ENCODE measurements at regions not wholly inside any gene's neighbourhood (a gene's known extent, or its start where the extent isn't known, plus 50 kb on each side); places are given as distances from the start of the nearest gene placed in this dataset.
A peak's percentile ranks its signal among the peaks of the same experiment; 100 is the strongest.

- POLR2A ChIA-PET = no interaction called here
- no peaks in the 10 kb centered on the region for H3K79me2 ChIP-seq (ENCODE audit: insufficient read depth, low read length)
Observed at GRCh38 chr18:21958707-21959450, 210.5 kb upstream of the GATA6 start.

DNA sequence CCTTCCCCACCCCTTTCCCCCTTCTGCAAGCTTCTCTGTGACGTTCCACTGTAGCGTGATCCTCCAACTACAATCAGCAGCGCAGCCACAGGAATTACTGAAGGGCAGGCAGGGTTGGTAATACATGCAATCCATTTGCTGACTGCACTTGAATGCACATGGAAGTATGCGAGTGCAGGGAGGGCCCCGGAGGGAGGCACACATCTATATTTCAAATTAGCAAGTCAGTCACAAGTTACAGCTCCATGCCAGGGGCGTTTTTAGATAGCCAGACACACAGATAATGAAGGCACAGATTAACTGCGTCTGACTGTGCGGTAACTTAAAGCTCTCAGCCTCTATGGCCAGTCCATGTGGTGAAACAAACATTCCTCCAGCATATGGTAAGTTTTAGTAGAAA, 209.2 kb upstream of the GATA6 start:
- no peak overlapping the region for H3K4me3 ChIP-seq (replicated peaks in 1 of 3; ENCODE audit: insufficient read depth in 1 of 3, low read depth in 2 of 3, low read length in 3 of 3)
- in situ Hi-C loops (cut with HindIII; ENCODE audit: extremely low pct_ligation_motif_present, low pct_unique_long_range_greater_than_20kb) = no loop called here
- DNase-seq (ENCODE audit: low spot score) (no peak), ATAC-seq (no peak), FAIRE-seq (no peak)
- ChIA-PET CTCF (ENCODE audit: low intra/inter-chr PET ratio, low total read pairs) (no interaction called here), POLR2A (no interaction called here)
- no peak overlapping the region for H3K9ac ChIP-seq (ENCODE audit: insufficient read depth, low read depth, low read length)
- intact Hi-C loops (cut with micrococcal nuclease; ENCODE audit: unreplicated experiment) = no loop called here
- WGBS (ENCODE audit: low lambda C conversion rate) = 68% methylated on average over 8 of the region's 8 CpGs
- H3K36me3 ChIP-seq (replicated peaks in 1 of 2; ENCODE audit: control insufficient read depth in 1 of 2, insufficient read depth in 2 of 2, low read length in 2 of 2) = no peaks in the 10 kb centered on the region
- H3K27me3 ChIP-seq (ENCODE audit: control insufficient read depth in 1 of 2, insufficient read depth in 2 of 2, low read length in 2 of 2) = no peaks in the 10 kb centered on the region; a peak in 1 of 5 replicates
- H3K4me1 ChIP-seq (ENCODE audit: insufficient read depth, low read length) = peaks cover 15% of the 10 kb centered on the region
- H3K79me2 ChIP-seq (ENCODE audit: insufficient read depth, low read length) = no peaks in the 10 kb centered on the region
- H3K9me3 ChIP-seq (ENCODE audit: low read length) = no peaks in the 10 kb centered on the region
- no peaks in the 10 kb centered on the region for H4K20me1 ChIP-seq (ENCODE audit: insufficient read depth, low read length)
- BruUV-seq (replicated peaks) = no TSS peak
- no peak overlapping the region for H3K4me2 ChIP-seq (ENCODE audit: low read depth, low read length)
- H2AFZ ChIP-seq (ENCODE audit: low read length) = no peak overlapping the region
- no peak overlapping the region for H3K27ac ChIP-seq (ENCODE audit: extremely low read length, insufficient read depth, low read length)
- no peak for TF ChIP-seq ZNF251 (CRISPR knock-in tag; IDR thresholded peaks at IDR 0.05)
- no peak for TF ChIP-seq ZMAT3 (CRISPR knock-in tag; conservative IDR thresholded peaks at IDR 0.05)
- TF ChIP-seq FOXK2 (IDR thresholded peaks at IDR 0.05) = no peak
- no peak for TF ChIP-seq YEATS4 (CRISPR knock-in tag; IDR thresholded peaks at IDR 0.05; ENCODE audit: borderline replicate concordance)
- TF ChIP-seq ZNF512B (CRISPR knock-in tag; IDR thresholded peaks at IDR 0.05; ENCODE audit: borderline replicate concordance) = no peak
- no peak for TF ChIP-seq ZFP36 (IDR thresholded peaks at IDR 0.05; ENCODE audit: borderline replicate concordance, low read depth, low read length, partially characterized antibody)
- no peak for TF ChIP-seq ZNF383 (CRISPR knock-in tag; IDR thresholded peaks at IDR 0.05; ENCODE audit: borderline replicate concordance)
- TF ChIP-seq, protein P1, sequence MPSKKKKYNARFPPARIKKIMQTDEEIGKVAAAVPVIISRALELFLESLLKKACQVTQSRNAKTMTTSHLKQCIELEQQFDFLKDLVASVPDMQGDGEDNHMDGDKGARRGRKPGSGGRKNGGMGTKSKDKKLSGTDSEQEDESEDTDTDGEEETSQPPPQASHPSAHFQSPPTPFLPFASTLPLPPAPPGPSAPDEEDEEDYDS (CRISPR knock-in tag; IDR thresholded peaks at IDR 0.05) = no peak
- TF ChIP-seq TRIM24 (CRISPR knock-in tag; IDR thresholded peaks at IDR 0.05) = no peak
- TF ChIP-seq MED1 (CRISPR knock-in tag; IDR thresholded peaks at IDR 0.05) = no peak
- TF ChIP-seq BHLHE40 (IDR thresholded peaks at IDR 0.05; ENCODE audit: low read length) = no peak
- TF ChIP-seq SMYD3 (CRISPR knock-in tag; IDR thresholded peaks at IDR 0.05) = no peak
- TF ChIP-seq ZNF354B (CRISPR knock-in tag; IDR thresholded peaks at IDR 0.05) = no peak
- TF ChIP-seq TMF1 (CRISPR knock-in tag; IDR thresholded peaks at IDR 0.05; ENCODE audit: low read depth) = no peak

More at GRCh38 chr18:21958707-21959450, 210.5 kb upstream of the GATA6 start:
- Histone ChIP-seq H3K36me3 (replicated peaks in 1 of 2; ENCODE audit: control insufficient read depth in 1 of 2, insufficient read depth in 2 of 2, low read length in 2 of 2) (no peaks in the 10 kb centered on the region), H3K4me3 (replicated peaks in 1 of 3; ENCODE audit: insufficient read depth in 1 of 3, low read depth in 2 of 3, low read length in 3 of 3) (no peak overlapping the region), H3K4me2 (ENCODE audit: low read depth, low read length) (no peak overlapping the region; the same call in 1 of the 2 replicates), H3K9me3 (ENCODE audit: low read length) (no peaks in the 10 kb centered on the region), H3K4me1 (ENCODE audit: insufficient read depth, low read length) (peaks cover 15% of the 10 kb centered on the region), H2AFZ (ENCODE audit: low read length) (no peak overlapping the region), H3K9ac (ENCODE audit: insufficient read depth, low read depth, low read length) (no peak overlapping the region), H3K27me3 (ENCODE audit: control insufficient read depth in 1 of 2, insufficient read depth in 2 of 2, low read length in 2 of 2) (no peaks in the 10 kb centered on the region; a peak in 1 of 5 replicates), H3K27ac (ENCODE audit: extremely low read length, insufficient read depth, low read length) (no peak overlapping the region), H4K20me1 (ENCODE audit: insufficient read depth, low read length) (no peaks in the 10 kb centered on the region)
- DNase-seq (ENCODE audit: low spot score) = no peak
- no peak for TF ChIP-seq ZNF891 (CRISPR knock-in tag; IDR thresholded peaks at IDR 0.05)
- TF ChIP-seq SP2 (CRISPR knock-in tag; IDR thresholded peaks at IDR 0.05) = no peak
- peak; percentile 90 for TF ChIP-seq ZNF629 (CRISPR knock-in tag; conservative IDR thresholded peaks at IDR 0.05)
- no peak for TF ChIP-seq ZNF850 (CRISPR knock-in tag; conservative IDR thresholded peaks at IDR 0.05)
- no peak for TF ChIP-seq SRF (IDR thresholded peaks at IDR 0.05; ENCODE audit: low read depth, low read length)
- intact Hi-C loops (cut with micrococcal nuclease; ENCODE audit: unreplicated experiment) = loop anchor here (5.0 kb wide), 2 partner anchors 47 to 62 kb away; no protein-coding TSS in a partner anchor
- in situ Hi-C loops (cut with HindIII; ENCODE audit: extremely low pct_ligation_motif_present, low pct_unique_long_range_greater_than_20kb) = no loop called here
- FAIRE-seq = no peak
- ATAC-seq = no peak
- WGBS (ENCODE audit: low lambda C conversion rate) = 43% methylated on average over 5 of the region's 5 CpGs
- CTCF ChIA-PET (ENCODE audit: low intra/inter-chr PET ratio, low total read pairs) = no interaction called here
- no TSS peak for BruUV-seq (replicated peaks)
